NCI-H226 (cell line): ENCODE measurements at regions not wholly inside any gene's neighbourhood (a gene's known extent, or its start where the extent isn't known, plus 50 kb on each side); places are given as distances from the start of the nearest gene placed in this dataset.
"Not testable (repeated sequence)": the region's sequence is repeated elsewhere in the genome, so short reads cannot be mapped to it uniquely, and the experiment has no call there.

Experiments used
- DNase-seq: peaks from one replicate; pipeline ENCODE4 v3.0.0-alpha.2; 2015

DNA sequence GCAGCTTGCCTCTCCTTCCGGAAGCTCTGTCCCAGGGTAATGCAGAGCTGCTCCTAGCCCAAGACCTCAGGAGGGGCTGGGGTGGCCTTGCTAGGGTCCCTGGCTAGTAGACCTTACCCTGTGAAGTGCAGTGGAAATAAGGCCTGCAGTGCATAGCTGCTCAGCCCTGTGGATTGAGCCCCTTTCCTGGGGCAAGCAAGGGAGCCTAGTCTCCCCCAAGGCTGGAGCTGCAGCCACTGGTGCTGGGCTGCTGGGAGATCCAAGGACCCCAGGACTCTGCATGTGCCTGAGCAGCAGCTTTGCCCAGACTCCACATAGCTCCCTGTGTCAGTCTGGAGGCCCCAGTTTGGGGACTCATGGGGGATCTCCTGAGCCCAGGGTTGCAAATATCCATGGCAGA is 57.9 kb downstream of the FANCF start:
- no peak for DNase-seq

DNA sequence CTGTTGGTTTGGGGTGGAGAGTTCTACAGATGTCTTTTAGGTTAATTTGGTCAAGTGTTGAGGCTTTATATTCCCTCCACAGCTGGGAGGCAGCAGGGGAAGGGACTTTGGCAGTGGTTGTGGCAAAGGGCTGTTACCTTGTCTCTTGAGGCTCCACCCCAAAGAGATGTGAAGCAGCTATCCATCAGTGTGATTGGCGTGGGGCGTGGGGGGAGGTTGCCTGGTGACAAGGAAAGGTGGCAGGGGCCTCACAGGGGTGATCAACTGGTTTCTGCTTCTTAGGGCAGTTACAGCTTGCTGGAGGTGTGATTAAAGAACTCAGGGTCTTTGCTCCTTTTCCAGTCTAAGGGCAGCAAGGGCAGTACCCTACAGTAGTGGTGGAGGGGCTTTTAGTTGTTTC is 59.3 kb downstream of the FANCF start:
- DNase-seq: no peak

DNA sequence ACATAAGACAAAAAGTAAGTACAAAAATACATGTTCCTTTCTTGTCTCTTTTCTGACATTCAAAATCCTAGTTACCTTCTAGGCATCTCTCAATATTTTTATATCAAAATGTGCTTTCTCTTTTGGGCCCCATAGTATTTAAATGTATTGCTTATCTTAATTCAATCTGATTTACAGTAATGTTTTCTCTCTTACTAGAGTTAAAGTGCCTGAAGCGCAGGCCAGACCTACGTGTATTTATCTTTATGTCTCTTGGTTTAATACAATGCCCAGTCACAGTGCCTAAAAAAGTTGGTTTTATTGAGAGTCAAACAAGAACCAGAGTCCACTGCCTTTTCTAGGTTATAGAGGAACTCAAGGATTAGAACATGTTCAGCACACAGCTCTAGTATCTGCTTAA is 64.3 kb downstream of the FANCF start:
- DNase-seq: no peak

DNA sequence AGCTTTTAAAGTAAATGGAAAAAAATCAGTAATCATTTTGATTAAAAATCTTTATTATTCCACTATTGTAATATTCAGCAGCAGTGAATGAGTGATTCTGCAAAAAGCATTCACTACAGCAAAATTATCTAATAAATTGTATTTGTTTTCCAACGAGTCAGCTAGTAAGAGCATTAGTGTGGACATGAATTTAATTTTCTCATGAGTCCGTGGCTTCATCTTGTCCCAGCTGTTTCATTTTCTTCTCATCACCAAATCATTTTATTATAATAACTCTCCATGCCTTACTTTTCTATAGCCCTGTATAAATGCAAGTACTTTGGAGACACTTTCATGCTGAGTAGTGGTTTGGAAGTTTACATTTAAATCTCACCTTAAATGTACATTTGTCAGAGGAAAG is 66.2 kb downstream of the FANCF start:
- no peak for DNase-seq

DNA sequence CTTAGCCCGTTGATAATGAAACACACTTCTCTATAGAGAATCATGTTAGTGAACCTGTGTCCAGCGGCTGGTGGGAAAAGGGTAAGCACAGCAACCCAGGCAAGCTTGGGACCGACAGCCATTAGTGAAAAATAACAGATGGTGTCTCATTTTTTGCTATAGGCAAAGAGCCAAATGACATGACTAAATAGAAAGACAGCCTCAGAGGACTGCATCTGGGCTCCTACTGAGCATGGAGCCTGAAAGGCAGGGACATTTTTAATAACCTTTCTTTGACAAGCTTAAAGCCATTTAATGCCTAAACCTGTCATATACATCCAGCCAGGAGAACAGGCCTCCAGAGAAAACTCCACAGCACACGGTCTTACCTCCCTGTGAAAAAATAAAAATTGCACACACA is 67.0 kb downstream of the FANCF start:
- DNase-seq: no peak

DNA sequence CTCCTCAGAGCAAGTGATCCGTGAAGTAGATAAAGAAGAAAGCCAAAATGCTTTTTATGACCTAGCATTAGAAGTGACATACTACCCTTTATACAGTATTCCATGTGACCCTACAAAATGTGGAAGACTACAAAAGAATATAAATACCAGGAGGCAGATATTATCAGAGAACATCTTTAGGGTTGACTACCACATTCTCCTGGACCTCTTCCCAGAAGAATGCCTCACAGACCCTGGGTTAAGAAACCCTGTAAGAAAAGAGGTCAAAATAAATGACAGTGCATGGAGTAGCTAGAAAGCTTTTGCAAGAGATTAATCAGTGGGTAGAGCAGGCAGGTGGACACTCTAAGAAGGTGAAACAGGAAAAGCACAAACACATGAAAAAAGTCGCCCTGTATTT is 69.2 kb downstream of the FANCF start:
- DNase-seq: no peak

DNA sequence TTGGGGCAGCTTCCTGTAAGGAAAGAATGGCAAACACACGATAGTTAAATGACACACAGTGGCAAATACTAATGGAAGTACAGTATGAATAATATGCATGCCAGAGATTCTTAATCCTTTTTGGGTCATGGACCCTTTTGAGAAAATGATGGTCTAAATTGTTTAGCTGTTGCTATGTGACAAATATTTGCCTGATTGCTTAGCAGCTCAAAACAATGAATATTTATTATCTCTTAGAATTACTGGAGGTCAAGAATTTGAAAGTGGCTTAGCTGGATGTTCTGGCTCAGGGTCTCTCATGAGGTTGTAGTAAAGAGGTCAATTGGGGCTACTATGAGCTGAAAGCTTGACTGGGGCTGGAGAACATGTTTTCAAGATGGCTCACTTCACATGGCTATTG is 69.7 kb downstream of the FANCF start:
- no peak for DNase-seq

DNA sequence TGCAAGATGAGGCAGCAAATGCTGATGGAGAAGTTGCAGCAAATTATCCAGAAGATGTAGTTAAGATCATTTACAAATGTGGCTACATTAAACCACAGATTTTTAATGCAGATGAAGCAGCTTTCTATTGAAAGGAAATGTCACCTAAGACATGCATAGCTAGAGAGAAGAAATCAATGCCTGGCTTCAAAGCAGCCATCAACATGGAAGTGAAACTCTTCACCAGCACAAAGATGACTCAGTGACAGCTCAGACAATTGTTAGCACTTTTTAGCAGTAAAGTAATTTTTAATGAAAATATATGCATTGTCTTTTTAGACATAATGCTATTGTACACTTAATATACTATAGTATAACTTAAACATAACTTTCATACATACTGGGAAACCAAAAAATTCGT is 71.4 kb downstream of the FANCF start:
- DNase-seq: no peak

DNA sequence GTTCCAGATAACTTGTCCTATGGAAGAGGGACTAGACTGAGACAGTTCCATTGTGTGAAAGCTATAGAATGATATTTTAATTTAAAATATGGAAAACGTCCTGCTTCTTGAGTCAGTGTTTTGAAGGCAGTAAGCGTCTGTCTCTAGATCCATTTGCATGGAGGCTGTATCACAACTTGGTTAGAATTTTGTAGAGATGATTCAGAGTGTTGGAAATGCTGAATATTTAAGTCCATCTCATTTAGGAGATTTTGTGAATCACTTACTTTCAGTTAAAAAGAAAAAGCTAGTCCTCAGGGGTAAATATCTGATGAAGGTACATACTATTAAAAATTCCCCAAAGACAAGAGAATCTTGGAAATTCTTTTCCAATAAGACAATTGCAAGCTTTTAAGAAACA is 72.7 kb downstream of the FANCF start:
- DNase-seq: no peak

DNA sequence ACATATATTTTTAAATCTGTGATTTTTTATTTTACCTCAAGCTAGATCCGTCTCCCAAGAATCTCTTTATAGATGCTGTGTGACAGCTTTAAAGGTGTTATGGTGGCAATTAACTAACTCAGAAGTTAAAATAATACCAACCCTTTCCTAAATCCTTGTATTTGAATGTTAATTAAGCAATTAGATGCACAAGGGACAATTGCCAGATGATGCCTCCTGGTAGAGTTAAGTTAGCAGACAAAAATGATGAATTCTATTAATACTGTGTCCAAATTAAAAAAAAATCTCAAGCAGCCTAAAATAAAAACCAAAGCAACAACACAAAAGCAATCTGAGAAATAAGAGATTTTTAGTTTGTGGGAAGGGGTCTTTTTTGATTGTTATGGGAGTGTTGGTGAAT is 78.9 kb downstream of the FANCF start:
- DNase-seq: no peak

DNA sequence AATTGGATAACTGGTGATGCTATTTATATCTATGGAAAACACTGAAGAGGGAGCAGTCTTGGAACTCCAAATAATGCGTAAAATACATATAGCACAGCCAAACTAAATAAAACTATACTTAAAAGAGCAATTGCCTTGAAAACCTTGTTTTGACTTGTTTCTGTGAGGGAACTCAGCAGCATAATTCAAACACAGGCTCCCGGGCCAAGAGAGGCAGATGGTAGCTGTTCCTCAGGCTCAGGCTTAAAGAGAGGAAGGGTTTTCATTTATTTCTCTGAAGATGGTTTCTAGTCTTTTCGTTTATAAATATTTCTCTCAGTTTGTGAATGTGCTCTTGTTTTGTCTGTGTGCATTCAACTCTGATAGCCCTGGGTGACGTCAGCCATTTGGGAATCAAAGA is 82.4 kb downstream of the FANCF start:
- no peak for DNase-seq

DNA sequence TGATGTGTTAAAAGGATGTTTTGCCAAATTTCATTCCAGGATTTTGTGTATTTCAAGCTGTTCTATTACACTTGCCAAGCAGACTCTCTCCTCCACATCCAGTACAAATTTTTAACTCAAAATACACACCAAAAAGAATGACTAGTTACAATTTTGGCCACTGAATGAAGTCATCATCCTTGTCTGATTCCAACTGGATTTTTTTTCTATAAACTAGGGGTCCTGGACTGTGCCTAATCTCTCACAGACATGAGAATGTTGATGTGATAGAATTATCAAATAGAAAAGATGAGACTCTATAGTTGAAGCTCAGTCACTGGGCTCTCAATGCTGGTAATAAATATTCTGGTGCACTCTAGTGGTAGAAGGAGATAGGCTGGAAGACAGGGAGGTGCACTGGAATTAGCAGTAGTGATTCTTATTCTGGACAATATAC is 85.8 kb downstream of the FANCF start:
- DNase-seq: peak; percentile 20

DNA sequence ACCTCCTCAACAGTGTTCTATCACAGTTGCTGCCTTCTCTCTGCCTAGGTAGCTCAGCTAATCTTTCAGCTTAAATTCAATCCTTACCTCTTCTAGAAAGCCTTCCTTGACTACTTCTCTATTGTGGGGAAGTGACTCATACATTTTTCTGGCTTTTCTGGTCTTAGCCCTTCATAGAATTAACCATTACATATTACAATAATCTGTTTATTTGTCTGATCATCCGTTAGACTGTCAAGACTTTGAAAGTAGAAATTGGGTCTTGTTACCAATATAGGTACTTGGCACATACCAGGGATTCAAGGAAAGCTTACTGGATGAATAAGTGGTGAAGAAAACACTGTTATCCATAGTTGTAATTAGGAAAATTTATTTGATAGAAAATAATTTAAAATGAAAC is 89.6 kb downstream of the FANCF start:
- no peak for DNase-seq

DNA sequence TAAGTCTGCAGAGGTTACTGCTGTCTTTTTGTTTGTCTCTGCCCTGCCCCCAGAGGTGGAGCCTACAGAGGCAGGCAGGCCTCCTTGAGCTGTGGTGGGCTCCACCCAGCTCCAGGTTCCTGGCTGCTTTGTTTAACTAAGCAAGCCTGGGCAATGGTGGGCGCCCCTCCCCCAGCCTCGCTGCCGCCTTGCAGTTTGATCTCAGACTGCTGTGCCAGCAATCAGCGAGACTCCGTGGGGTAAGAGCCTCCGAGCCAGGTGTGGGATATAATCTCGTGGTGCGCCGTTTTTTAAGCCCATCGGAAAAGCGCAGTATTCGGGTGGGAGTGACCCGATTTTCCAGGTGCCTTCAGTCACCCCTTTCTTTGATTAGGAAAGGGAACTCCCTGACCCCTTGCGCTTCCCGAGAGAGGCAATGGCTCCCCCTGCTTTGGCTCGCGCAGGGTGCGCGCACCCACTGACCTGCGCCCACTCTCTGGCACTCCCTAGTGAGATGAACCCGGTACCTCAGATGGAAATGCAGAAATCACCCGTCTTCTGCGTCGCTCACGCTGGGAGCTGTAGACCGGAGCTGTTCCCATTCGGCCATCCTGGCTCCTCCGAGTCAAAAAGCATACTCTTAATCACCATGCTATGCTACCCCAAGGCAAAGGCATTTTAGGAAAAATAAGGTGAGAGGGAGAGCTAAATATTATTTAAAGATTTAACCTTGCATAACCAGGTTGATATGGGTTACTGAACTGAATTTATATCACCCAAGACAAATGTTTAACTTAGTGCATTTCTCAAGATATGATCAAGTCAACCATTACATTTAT is 96.8 kb downstream of the FANCF start:
- not testable (repeated sequence) for DNase-seq

DNA sequence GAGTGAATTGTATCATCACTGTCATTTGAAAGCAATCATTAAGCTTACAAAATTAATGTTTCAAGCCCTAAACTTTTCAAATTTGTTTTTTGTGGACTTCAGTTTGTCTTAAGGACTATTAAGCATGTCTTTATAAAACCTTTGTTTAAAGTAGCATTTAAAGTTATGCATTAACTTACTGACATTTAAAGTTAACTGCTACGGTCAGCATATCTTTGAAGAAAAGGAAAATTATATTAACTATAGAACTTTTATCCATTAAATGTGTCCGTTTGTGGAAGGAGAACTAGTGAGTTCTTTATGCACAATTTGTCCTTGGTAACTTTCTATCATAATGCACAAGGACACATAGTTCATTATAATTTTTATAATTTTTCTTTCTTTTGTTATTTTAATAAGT is 103.4 kb downstream of the FANCF start:
- no peak for DNase-seq

DNA sequence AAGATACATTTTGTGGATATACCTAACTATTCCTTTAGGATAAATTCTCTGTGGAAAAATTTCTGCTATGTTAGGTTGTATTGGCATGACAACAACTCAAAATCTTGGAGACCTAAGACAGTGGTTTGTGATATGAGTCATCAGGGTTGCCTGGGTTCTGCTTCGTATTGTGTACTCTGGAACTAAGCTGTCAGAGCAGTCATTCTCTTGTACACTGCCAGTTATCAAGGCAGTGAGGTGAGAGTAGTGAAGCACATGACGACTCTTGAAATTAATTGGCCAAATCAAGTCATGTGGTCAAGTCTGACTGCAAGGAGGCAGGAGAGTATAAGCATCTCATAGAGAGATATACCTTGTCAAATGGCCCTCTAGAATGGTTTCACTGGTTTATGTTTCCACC is 104.4 kb downstream of the FANCF start:
- peak; percentile 87 for DNase-seq

DNA sequence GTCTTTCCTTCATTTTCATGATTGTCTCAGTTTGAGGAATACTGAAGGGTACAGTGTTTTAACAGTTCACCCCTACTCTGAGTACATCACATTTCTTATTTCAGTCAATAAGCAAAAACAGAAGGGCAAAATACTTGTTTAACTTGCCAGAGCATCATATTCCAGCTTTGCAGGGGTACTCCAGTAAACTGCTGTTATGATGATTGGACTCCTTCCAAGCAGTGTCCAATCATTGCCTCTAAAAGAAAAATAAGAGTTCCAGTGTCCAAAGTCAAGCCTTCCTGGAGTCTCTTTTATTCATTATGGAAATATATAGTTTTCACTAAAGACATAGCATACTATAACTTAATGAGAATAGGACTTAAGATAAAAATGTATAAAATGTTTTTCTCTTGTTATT is 105.1 kb downstream of the FANCF start:
- DNase-seq: no peak

DNA sequence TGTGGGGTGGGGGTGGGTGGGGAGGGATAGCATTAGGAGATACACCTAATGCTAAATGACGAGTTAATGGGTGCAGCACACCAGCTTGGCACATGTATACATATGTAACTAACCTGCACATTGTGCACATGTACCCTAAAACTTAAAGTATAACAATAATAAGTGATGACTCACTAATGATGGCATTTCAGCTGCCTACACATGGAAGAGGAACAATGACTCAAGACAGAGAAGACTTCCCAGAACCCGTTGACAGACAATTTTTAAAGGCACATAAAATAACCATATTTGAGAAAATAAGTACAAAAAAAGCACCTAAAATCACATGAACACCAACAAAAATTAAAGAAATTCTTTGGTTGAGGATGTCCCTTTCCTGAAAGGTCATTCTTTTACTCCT is 107.3 kb downstream of the FANCF start:
- not testable (repeated sequence) for DNase-seq

DNA sequence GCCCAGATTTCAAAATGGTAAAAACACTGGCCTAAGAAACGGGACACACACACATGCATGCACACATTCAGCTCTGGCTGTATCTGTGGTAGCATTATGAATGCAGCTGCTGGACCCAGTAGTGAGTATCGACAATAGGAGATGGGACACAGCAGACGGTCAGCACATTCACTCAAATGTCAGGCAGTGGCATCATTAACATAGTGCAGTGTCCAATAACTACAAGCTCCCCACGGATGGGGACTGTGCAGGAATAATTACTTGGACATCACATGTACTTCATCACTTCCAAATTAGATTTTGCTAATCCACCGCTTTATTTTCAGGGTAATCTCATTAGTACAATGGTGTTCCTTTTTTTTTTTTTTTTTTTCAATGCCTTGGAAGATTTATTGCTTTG is 109.5 kb downstream of the FANCF start:
- DNase-seq: no peak

DNA sequence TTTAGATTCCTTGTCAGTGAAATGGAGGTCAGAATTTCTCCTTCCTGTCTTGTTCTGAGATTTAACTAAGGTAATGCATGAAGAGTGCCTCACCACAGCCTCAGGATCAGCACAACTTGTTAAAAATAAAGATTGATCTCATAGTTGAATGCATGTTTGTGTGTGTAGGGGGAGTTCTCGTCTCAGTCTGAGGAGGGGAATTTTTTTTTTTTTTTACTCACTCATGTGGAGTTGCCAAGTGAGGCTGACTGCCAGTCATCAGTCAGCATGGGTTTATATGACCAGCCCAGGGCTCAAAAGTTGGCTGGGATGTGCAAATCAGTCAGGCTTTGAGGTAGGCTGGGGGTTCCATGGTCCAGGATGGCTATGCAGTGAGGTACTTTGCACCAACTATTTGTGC is 113.2 kb downstream of the FANCF start:
- peak; percentile 42 for DNase-seq

DNA sequence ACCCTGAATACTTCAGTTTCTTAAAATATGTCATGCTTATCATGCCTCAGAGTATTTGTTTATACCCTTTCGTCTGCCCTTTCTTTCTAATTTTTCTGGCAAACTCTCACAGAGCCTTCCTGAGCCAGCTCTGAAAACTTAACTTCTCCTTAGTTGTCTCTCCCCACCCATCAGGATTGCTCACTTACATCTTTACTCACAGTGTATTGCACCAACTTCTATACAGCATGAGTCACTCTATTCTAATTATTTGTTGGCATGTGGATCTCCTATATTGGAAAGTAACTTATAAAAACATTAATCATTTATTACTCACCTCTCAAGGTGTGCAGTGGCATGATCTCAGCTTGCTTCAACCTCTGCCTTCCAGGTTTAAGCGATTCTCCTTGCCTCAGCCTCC is 114.9 kb downstream of the FANCF start:
- DNase-seq: peak; percentile 45

DNA sequence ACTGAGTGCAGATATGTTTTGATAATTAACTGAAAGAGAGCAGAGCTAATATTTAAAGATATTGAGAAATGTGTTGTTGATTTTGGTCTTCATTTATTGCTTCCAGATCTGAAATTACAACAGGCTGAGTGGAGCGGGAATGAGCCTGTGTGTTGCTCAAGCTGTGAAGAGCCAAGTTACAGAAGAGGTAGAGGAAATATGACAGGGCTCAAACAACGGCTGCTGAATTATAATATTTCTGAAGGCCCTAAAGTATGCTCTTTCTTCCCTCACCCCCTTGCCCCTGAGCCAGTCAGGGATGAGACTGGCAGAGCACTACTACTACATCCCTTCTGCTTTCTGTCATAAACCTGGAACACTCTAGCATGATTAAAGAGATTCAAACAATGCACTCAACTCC is 115.6 kb downstream of the FANCF start:
- no peak for DNase-seq

DNA sequence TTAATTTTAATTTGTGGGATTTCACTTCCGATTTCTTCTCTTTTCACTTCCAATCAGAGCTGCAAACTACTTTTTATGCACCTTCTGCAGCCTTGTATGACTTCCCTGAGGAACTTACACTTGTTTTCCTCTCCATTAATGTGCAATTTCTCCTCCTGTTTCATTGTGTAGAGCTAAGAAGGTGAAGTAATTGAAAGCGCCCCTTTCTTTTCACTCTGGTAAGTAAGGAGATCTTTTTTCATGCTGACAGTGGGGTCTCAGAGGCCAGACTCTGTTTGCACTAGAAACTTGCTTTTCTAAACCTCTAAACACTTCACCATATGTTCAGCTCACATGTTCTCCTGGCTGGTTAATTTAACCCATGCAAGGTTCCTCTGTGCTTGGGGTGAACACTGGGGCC is 117.0 kb downstream of the FANCF start:
- no peak for DNase-seq

DNA sequence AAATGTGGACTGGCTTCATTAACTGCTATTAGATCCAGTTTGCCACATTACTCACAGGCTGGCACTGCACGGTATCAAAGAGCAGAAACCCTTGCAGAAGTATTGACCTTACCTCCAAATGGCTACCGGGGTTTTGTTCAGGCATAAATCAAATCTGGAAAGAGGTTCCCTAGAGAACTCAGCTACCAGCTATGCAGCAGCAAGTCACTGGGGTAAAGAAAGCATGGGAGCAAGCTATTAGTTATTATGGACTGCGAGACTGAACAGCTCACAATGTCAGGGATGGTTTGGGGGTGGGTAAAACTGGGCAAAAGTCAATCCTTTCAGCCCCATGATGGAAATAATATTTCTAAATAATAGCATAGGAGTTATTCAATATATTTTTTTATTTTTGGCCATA is 128.1 kb downstream of the FANCF start:
- DNase-seq: no peak

DNA sequence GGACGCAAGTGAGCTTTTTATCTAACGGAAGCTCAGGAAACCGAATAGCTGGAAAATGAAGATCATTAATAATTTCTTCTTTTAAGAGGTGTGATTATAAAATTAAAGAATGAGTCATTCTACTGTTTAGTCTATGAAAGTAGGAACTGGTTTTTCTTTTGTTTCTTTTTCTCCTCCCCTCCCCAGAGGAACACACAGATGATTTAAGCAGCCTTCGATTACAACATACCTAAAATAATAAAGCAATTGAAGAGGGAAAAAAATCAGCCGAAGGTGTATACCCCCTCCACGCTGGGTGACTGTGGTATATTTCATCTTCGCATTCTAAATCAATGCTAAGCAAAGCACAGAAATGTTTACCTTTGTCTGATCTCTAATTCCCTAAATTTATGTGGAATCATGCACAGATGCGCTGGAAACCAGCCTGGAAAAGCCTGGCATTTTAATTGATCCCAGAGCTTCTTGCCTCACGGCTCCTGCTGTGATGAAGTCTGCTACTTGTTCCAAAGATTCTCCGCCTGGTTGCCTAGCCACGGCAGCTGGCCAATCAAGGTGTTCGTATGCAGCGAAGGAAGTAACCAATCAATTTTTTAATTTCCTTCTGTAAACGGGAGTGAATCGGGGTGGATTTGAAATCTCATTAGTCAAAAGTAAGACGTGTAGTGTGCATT is 133.9 kb downstream of the FANCF start:
- DNase-seq: no peak
